BJ (cell line): ENCODE measurements at regions not wholly inside any gene's neighbourhood (a gene's known extent, or its start where the extent isn't known, plus 50 kb on each side); places are given as distances from the start of the nearest gene placed in this dataset.
"Not testable (repeated sequence)": the region's sequence is repeated elsewhere in the genome, so short reads cannot be mapped to it uniquely, and the experiment has no call there.

ENCODE experiments used
- CTCF ChIA-PET: fragments of 350-600 bp; formaldehyde crosslinking; extraction: SDS; loops from one replicate; lab custom pipeline; 2021; ENCODE audit warnings: antibody characterized with exemption, inconsistent platforms; lab: Yijun Ruan, JAX
- POLR2A ChIA-PET: fragments of 300-600 bp; sonication (Branson Sonifier 250); formaldehyde crosslinking; extraction: SDS; loops from one replicate; lab custom pipeline; 2021; ENCODE audit warnings: antibody characterized with exemption; lab: Charles Lee
- DNase-seq: peaks from one replicate; pipeline ENCODE4 v3.0.0-alpha.2; 2011; ENCODE audit warnings: low read depth
- H3K27me3 ChIP-seq: 2 replicates; pipeline ENCODE4 v1.6.0; 2011; ENCODE audit warnings: low read length; ENCODE audit not compliant: control insufficient read depth, insufficient read depth
- H3K36me3 ChIP-seq: 2 replicates; pipeline ENCODE4 v1.5.1; 2011; ENCODE audit warnings: low read length; ENCODE audit not compliant: control insufficient read depth, insufficient read depth
- H3K4me3 ChIP-seq: 2 replicates; pipeline ENCODE4 v1.5.1; 2011; ENCODE audit warnings: low read depth, mild to moderate bottlenecking, control low read depth, low read length
- CTCF ChIP-seq: IDR thresholded peaks from 2 replicates; pipeline ENCODE4 v1.5.1; 2011; ENCODE audit warnings: low read depth, mild to moderate bottlenecking, control low read depth, inconsistent platforms, low read length, moderate library complexity; ENCODE audit not compliant: insufficient read depth

- POLR2A ChIA-PET: interaction anchor here (0.6 kb wide), 1 partner anchor 1527 kb away, joined by 4 read pairs; no protein-coding TSS in a partner anchor
- DNase-seq, CTCF ChIA-PET, H3K27me3 ChIP-seq, H3K36me3 ChIP-seq: not testable (repeated sequence)
- H3K4me3 ChIP-seq: peak overlapping the region; percentile 82
Observed at GRCh38 chr16:22436823-22437652, 62.6 kb upstream of the CDR2 start.

- DNase-seq, CTCF ChIA-PET, H3K36me3 ChIP-seq, H3K27me3 ChIP-seq: not testable (repeated sequence)
- H3K4me3 ChIP-seq: peak overlapping the region; percentile 82
- POLR2A ChIA-PET: interaction anchor here (0.6 kb wide), 1 partner anchor 1526 kb away, joined by 4 read pairs; no protein-coding TSS in a partner anchor
Observed at GRCh38 chr16:22436326-22436822, 62.0 kb upstream of the CDR2 start.

- CTCF ChIA-PET: not testable (repeated sequence)
Observed at GRCh38 chr16:22431314-22431713, 56.9 kb upstream of the CDR2 start.

GRCh38 chr16:22428654-22429053 lies 54.2 kb upstream of the CDR2 start:
- POLR2A ChIA-PET: no interaction called here
- Histone ChIP-seq H3K4me3 (no peak overlapping the region), H3K36me3 (peaks cover 6% of the 10 kb centered on the region), H3K27me3 (no peaks in the 10 kb centered on the region)
- CTCF ChIA-PET: no interaction called here
- TF ChIP-seq CTCF: no peak
- DNase-seq: no peak

More at GRCh38 chr16:22431314-22431713, 56.9 kb upstream of the CDR2 start:
- H3K27me3 ChIP-seq, H3K36me3 ChIP-seq, DNase-seq, POLR2A ChIA-PET, H3K4me3 ChIP-seq: not testable (repeated sequence)

- no peak overlapping the region for H3K4me3 ChIP-seq
- H3K36me3 ChIP-seq: peaks cover 6% of the 10 kb centered on the region
- DNase-seq: no peak
- H3K27me3 ChIP-seq: no peaks in the 10 kb centered on the region
- no peak for TF ChIP-seq CTCF
- POLR2A ChIA-PET: no interaction called here
- CTCF ChIA-PET: no interaction called here
Observed at GRCh38 chr16:22427556-22427955, 53.1 kb upstream of the CDR2 start.

- Histone ChIP-seq H3K27me3 (no peaks in the 10 kb centered on the region), H3K4me3 (no peak overlapping the region), H3K36me3 (peaks cover 9% of the 10 kb centered on the region)
- no peak for DNase-seq
- CTCF ChIA-PET: interaction anchor here (1.0 kb wide), 1 partner anchor 11 kb away, joined by 3 read pairs; no protein-coding TSS in a partner anchor
- TF ChIP-seq CTCF: no peak; the same call in 1 of the 2 replicates
- POLR2A ChIA-PET: no interaction called here
Observed at GRCh38 chr16:22425847-22426246, 51.4 kb upstream of the CDR2 start.
